IMR-90 (cell line): ENCODE measurements at regions not wholly inside any gene's neighbourhood (a gene's known extent, or its start where the extent isn't known, plus 50 kb on each side); places are given as distances from the start of the nearest gene placed in this dataset.

Experiments
- MAFK ChIP-seq: IDR thresholded peaks from 2 replicates; pipeline ENCODE4 v1.6.1; 2012; ENCODE audit warnings: low read depth, low read length, improper control_type of control experiment
- TF ChIP-seq, protein P1 (sequence below): fragments of 150-350 bp; IDR thresholded peaks from 2 replicates; pipeline ENCODE4 v1.6.1; 2017; ENCODE audit warnings: mild to moderate bottlenecking, antibody characterized with exemption, low read length, low read depth

DNA sequence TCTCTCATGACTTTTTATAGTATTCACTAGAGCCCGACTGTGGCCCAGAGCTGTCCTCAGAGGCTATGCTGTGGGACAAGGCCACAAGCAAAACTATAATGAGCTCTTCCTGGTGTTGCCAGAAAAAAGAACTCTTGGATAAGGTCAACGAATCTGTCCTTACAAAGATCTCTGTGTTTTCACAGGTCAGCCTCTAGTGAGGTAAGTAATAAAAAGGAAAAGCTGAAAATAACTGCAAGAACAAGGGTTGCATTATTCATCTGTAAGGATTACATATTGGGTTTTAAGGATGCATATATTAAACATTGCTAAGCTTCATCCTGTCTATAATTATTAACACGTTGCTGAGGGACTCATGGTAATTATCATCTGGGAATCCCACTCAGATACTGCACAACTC, 62.8 kb upstream of the ATL2 start:
- TF ChIP-seq MAFK: no peak
- TF ChIP-seq, protein P1, sequence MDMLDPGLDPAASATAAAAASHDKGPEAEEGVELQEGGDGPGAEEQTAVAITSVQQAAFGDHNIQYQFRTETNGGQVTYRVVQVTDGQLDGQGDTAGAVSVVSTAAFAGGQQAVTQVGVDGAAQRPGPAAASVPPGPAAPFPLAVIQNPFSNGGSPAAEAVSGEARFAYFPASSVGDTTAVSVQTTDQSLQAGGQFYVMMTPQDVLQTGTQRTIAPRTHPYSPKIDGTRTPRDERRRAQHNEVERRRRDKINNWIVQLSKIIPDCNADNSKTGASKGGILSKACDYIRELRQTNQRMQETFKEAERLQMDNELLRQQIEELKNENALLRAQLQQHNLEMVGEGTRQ: no peak
